ENCODE measurements at regions not wholly inside any gene's neighbourhood (a gene's known extent, or its start where the extent isn't known, plus 50 kb on each side); places are given as distances from the start of the nearest gene placed in this dataset.

- Histone ChIP-seq H4K8ac (ENCODE audit: low read depth, low read length) (peak overlapping the region; percentile 54), H3K79me1 (ENCODE audit: low read depth, low read length) (peaks cover 6% of the 10 kb centered on the region), H3K18ac (ENCODE audit: low read length) (peak overlapping the region; percentile 62), H2BK15ac (ENCODE audit: low read length) (no peak overlapping the region), H3K9me3 (replicated peaks in 1 of 2; ENCODE audit: control insufficient read depth in 2 of 2, insufficient read depth in 1 of 2, low read depth in 1 of 2, low read length in 2 of 2) (no peaks in the 10 kb centered on the region), H3K9ac (ENCODE audit: low read depth, low read length, poor library complexity) (peak overlapping the region; percentile 74), H3K4ac (ENCODE audit: low read length) (no peak overlapping the region), H2BK5ac (ENCODE audit: low read length) (no peak overlapping the region), H3K14ac (ENCODE audit: low read length) (no peak overlapping the region), H3K4me2 (ENCODE audit: insufficient read depth, low read length, poor library complexity, severe bottlenecking) (peak overlapping the region; percentile 71), H3K27me3 (ENCODE audit: control insufficient read depth in 3 of 3, insufficient read depth in 3 of 3, low read depth in 1 of 3, low read length in 3 of 3) (no peaks in the 10 kb centered on the region), H3K27ac (replicated peaks; ENCODE audit: low read length) (no peak overlapping the region), H3K4me3 (ENCODE audit: low read length in 2 of 2) (peak overlapping the region; percentile 87 to 95), H2AK5ac (ENCODE audit: low read depth, low read length) (no peak overlapping the region), H2AFZ (ENCODE audit: low read length) (peak overlapping the region; percentile 90), H3K4me1 (ENCODE audit: control insufficient read depth in 2 of 2, insufficient read depth in 1 of 2, low read depth in 1 of 2, low read length in 2 of 2) (peaks cover 3 to 5% of the 10 kb centered on the region in 2 donors), H2BK12ac (ENCODE audit: low read length) (no peak overlapping the region), H3K23ac (ENCODE audit: low read depth, low read length, poor library complexity) (peak overlapping the region; percentile 61), H3K36me3 (replicated peaks in 1 of 2; ENCODE audit: control insufficient read depth in 2 of 2, insufficient read depth in 2 of 2, low read length in 2 of 2) (peaks cover 0 to 15% of the 10 kb centered on the region in 2 donors), H4K91ac (ENCODE audit: low read depth, low read length, poor library complexity) (no peak overlapping the region), H2BK120ac (ENCODE audit: low read depth, low read length) (no peak overlapping the region)
- no CpG with 5 or more reads among the region's 30 CpGs for WGBS, 2 donors (ENCODE audit: extremely low coverage in 2 of 2, insufficient read length in 2 of 2, insufficient replicate concordance in 1 of 2)
- peak; percentile 87 for DNase-seq (ENCODE audit: low spot score)
Measured at GRCh38 chr22:25447686-25448434, 116.6 kb upstream of the GRK3 start.

- H3K79me1 ChIP-seq (ENCODE audit: low read depth, low read length), result peaks cover 9% of the 10 kb centered on the region
- peak overlapping the region; percentile 8 for H2AK5ac ChIP-seq (ENCODE audit: low read depth, low read length)
- H3K4me2 ChIP-seq (ENCODE audit: insufficient read depth, low read length, poor library complexity, severe bottlenecking), result peak overlapping the region; percentile 71
- H3K9me3 ChIP-seq (replicated peaks in 1 of 2; ENCODE audit: control insufficient read depth in 2 of 2, insufficient read depth in 1 of 2, low read depth in 1 of 2, low read length in 2 of 2), result no peaks in the 10 kb centered on the region
- no peak overlapping the region for H2BK120ac ChIP-seq (ENCODE audit: low read depth, low read length)
- H2BK5ac ChIP-seq (ENCODE audit: low read length), result no peak overlapping the region
- H3K27ac ChIP-seq (replicated peaks; ENCODE audit: low read length), result no peak overlapping the region
- H3K18ac ChIP-seq (ENCODE audit: low read length), result no peak overlapping the region
- no peaks in the 10 kb centered on the region for H3K27me3 ChIP-seq (ENCODE audit: control insufficient read depth in 3 of 3, insufficient read depth in 3 of 3, low read depth in 1 of 3, low read length in 3 of 3)
- DNase-seq (ENCODE audit: low spot score), result no peak
- peaks cover 0 to 21% of the 10 kb centered on the region in 2 donors for H3K36me3 ChIP-seq (replicated peaks in 1 of 2; ENCODE audit: control insufficient read depth in 2 of 2, insufficient read depth in 2 of 2, low read length in 2 of 2)
- H4K8ac ChIP-seq (ENCODE audit: low read depth, low read length), result no peak overlapping the region
- H3K14ac ChIP-seq (ENCODE audit: low read length), result no peak overlapping the region
- no CpG with 5 or more reads among the region's 16 CpGs for WGBS, 2 donors (ENCODE audit: extremely low coverage in 2 of 2, insufficient read length in 2 of 2, insufficient replicate concordance in 1 of 2)
- peak overlapping the region; percentile 90 for H2AFZ ChIP-seq (ENCODE audit: low read length)
- no peak overlapping the region for H2BK15ac ChIP-seq (ENCODE audit: low read length)
- H4K91ac ChIP-seq (ENCODE audit: low read depth, low read length, poor library complexity), result no peak overlapping the region
- peak overlapping the region; percentile 85 for H3K9ac ChIP-seq (ENCODE audit: low read depth, low read length, poor library complexity)
- H3K4ac ChIP-seq (ENCODE audit: low read length), result no peak overlapping the region
- peaks cover 3 to 5% of the 10 kb centered on the region in 2 donors for H3K4me1 ChIP-seq (ENCODE audit: control insufficient read depth in 2 of 2, insufficient read depth in 1 of 2, low read depth in 1 of 2, low read length in 2 of 2)
- H3K4me3 ChIP-seq (ENCODE audit: low read length in 2 of 2), result peak overlapping the region; percentile 87 to 95
- H3K23ac ChIP-seq (ENCODE audit: low read depth, low read length, poor library complexity), result no peak overlapping the region
- H2BK12ac ChIP-seq (ENCODE audit: low read length), result no peak overlapping the region
Measured at GRCh38 chr22:25448435-25449051, 115.9 kb upstream of the GRK3 start.

- H2AFZ ChIP-seq (ENCODE audit: low read length), result no peak overlapping the region
- H3K79me1 ChIP-seq (ENCODE audit: low read depth, low read length), result peaks cover 9% of the 10 kb centered on the region
- peaks cover 3 to 5% of the 10 kb centered on the region in 2 donors for H3K4me1 ChIP-seq (ENCODE audit: control insufficient read depth in 2 of 2, insufficient read depth in 1 of 2, low read depth in 1 of 2, low read length in 2 of 2)
- H3K9me3 ChIP-seq (replicated peaks in 1 of 2; ENCODE audit: control insufficient read depth in 2 of 2, insufficient read depth in 1 of 2, low read depth in 1 of 2, low read length in 2 of 2), result no peaks in the 10 kb centered on the region
- no peaks in the 10 kb centered on the region for H3K27me3 ChIP-seq (ENCODE audit: control insufficient read depth in 3 of 3, insufficient read depth in 3 of 3, low read depth in 1 of 3, low read length in 3 of 3)
- H3K36me3 ChIP-seq (replicated peaks in 1 of 2; ENCODE audit: control insufficient read depth in 2 of 2, insufficient read depth in 2 of 2, low read length in 2 of 2), result peaks cover 0 to 31% of the 10 kb centered on the region in 2 donors
- WGBS, 2 donors (ENCODE audit: extremely low coverage in 2 of 2, insufficient read length in 2 of 2, insufficient replicate concordance in 1 of 2), result no CpG with 5 or more reads among the region's 9 CpGs
- no peak overlapping the region for H2BK5ac ChIP-seq (ENCODE audit: low read length)
- H3K4ac ChIP-seq (ENCODE audit: low read length), result no peak overlapping the region
- no peak overlapping the region for H2AK5ac ChIP-seq (ENCODE audit: low read depth, low read length)
- DNase-seq (ENCODE audit: low spot score), result no peak
- no peak overlapping the region for H2BK12ac ChIP-seq (ENCODE audit: low read length)
- H3K4me2 ChIP-seq (ENCODE audit: insufficient read depth, low read length, poor library complexity, severe bottlenecking), result no peak overlapping the region
- no peak overlapping the region for H3K14ac ChIP-seq (ENCODE audit: low read length)
- H4K91ac ChIP-seq (ENCODE audit: low read depth, low read length, poor library complexity), result no peak overlapping the region
- H3K9ac ChIP-seq (ENCODE audit: low read depth, low read length, poor library complexity), result no peak overlapping the region
- no peak overlapping the region for H3K18ac ChIP-seq (ENCODE audit: low read length)
- no peak overlapping the region for H3K27ac ChIP-seq (replicated peaks; ENCODE audit: low read length)
- H2BK120ac ChIP-seq (ENCODE audit: low read depth, low read length), result no peak overlapping the region
- no peak overlapping the region for H3K23ac ChIP-seq (ENCODE audit: low read depth, low read length, poor library complexity)
- no peak overlapping the region for H3K4me3 ChIP-seq (ENCODE audit: low read length in 2 of 2)
- no peak overlapping the region for H4K8ac ChIP-seq (ENCODE audit: low read depth, low read length)
- H2BK15ac ChIP-seq (ENCODE audit: low read length), result no peak overlapping the region
Measured at GRCh38 chr22:25449781-25450317, 114.6 kb upstream of the GRK3 start.

GRCh38 chr22:25451480-25452114 lies 112.9 kb upstream of the GRK3 start:
- no peak overlapping the region for H4K8ac ChIP-seq (ENCODE audit: low read depth, low read length)
- peaks cover 3 to 5% of the 10 kb centered on the region in 2 donors for H3K4me1 ChIP-seq (ENCODE audit: control insufficient read depth in 2 of 2, insufficient read depth in 1 of 2, low read depth in 1 of 2, low read length in 2 of 2)
- H2BK12ac ChIP-seq (ENCODE audit: low read length), result no peak overlapping the region
- WGBS, 2 donors (ENCODE audit: extremely low coverage in 2 of 2, insufficient read length in 2 of 2, insufficient replicate concordance in 1 of 2), result no CpG with 5 or more reads among the region's 2 CpGs
- no peak for DNase-seq (ENCODE audit: low spot score)
- peaks cover 11% of the 10 kb centered on the region for H3K79me1 ChIP-seq (ENCODE audit: low read depth, low read length)
- no peaks in the 10 kb centered on the region for H3K27me3 ChIP-seq (ENCODE audit: control insufficient read depth in 3 of 3, insufficient read depth in 3 of 3, low read depth in 1 of 3, low read length in 3 of 3)
- no peak overlapping the region for H2AK5ac ChIP-seq (ENCODE audit: low read depth, low read length)
- H2BK15ac ChIP-seq (ENCODE audit: low read length), result no peak overlapping the region
- no peak overlapping the region for H3K14ac ChIP-seq (ENCODE audit: low read length)
- no peak overlapping the region for H2AFZ ChIP-seq (ENCODE audit: low read length)
- H3K9ac ChIP-seq (ENCODE audit: low read depth, low read length, poor library complexity), result no peak overlapping the region
- no peaks in the 10 kb centered on the region for H3K9me3 ChIP-seq (replicated peaks in 1 of 2; ENCODE audit: control insufficient read depth in 2 of 2, insufficient read depth in 1 of 2, low read depth in 1 of 2, low read length in 2 of 2)
- H2BK120ac ChIP-seq (ENCODE audit: low read depth, low read length), result no peak overlapping the region
- H2BK5ac ChIP-seq (ENCODE audit: low read length), result no peak overlapping the region
- H3K4me3 ChIP-seq (ENCODE audit: low read length in 2 of 2), result no peak overlapping the region
- H3K23ac ChIP-seq (ENCODE audit: low read depth, low read length, poor library complexity), result no peak overlapping the region
- H4K91ac ChIP-seq (ENCODE audit: low read depth, low read length, poor library complexity), result no peak overlapping the region
- no peak overlapping the region for H3K27ac ChIP-seq (replicated peaks; ENCODE audit: low read length)
- peaks cover 3 to 39% of the 10 kb centered on the region in 2 donors for H3K36me3 ChIP-seq (replicated peaks in 1 of 2; ENCODE audit: control insufficient read depth in 2 of 2, insufficient read depth in 2 of 2, low read length in 2 of 2)
- no peak overlapping the region for H3K4ac ChIP-seq (ENCODE audit: low read length)
- H3K18ac ChIP-seq (ENCODE audit: low read length), result no peak overlapping the region
- no peak overlapping the region for H3K4me2 ChIP-seq (ENCODE audit: insufficient read depth, low read length, poor library complexity, severe bottlenecking)

Measured in neuronal stem cell (in vitro differentiated cells).